ENCODE measurements at regions not wholly inside any gene's neighbourhood (a gene's known extent, or its start where the extent isn't known, plus 50 kb on each side); places are given as distances from the start of the nearest gene placed in this dataset.

DNA sequence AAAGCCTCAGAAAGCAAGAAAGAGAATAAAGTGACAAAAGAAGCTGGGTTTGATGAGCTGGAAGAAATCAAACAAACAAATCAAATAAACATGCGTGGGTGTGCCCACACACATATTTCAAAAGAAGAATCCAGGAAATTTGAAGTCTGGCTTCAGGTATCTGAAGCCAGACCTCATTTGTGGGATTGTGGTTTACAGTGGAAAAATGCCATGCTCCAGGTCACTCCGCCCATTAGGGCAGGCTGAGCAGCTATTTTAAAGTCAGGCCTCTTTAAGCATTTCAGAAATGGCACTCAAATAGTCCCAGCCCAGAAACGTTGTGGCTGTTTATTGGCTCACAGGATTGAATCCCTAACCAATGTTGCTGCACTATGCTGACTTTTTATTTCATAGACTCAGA lies 226.1 kb upstream of the F9 start (continued):
- TF ChIP-seq, protein P1, sequence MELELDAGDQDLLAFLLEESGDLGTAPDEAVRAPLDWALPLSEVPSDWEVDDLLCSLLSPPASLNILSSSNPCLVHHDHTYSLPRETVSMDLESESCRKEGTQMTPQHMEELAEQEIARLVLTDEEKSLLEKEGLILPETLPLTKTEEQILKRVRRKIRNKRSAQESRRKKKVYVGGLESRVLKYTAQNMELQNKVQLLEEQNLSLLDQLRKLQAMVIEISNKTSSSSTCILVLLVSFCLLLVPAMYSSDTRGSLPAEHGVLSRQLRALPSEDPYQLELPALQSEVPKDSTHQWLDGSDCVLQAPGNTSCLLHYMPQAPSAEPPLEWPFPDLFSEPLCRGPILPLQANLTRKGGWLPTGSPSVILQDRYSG (CRISPR knock-in tag; IDR thresholded peaks at IDR 0.05) = no peak
- TF ChIP-seq ARHGAP35 (CRISPR knock-in tag; IDR thresholded peaks at IDR 0.05; ENCODE audit: borderline replicate concordance) (no peak), U2AF1 (optimal IDR thresholded peaks at IDR 0.05; ENCODE audit: low read depth, low read length) (no peak), CENPT (CRISPR knock-in tag; IDR thresholded peaks at IDR 0.05; ENCODE audit: low read depth) (no peak)

DNA sequence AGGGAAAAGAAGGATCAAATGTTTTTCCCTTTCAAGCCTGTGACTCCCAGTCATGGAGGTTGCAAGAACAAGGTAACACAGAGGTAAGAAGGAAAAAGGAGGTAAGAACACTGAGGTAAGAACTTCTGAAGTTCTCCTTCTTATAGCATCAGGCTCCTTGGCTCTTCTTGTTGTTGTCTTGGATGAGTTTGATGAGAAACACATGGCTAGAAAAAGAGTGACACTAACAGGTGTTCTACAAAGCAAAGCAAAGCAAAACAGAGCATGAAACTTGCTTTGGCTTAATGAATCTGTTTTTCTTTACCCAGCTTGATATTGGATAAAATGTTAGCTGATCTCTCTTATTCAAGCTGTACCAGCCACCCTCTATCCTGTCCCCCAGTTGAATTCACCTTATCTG lies 231.2 kb upstream of the F9 start:
- Histone ChIP-seq H3K79me2 (ENCODE audit: insufficient read depth, low read length) (no peaks in the 10 kb centered on the region), H3K27ac (ENCODE audit: extremely low read length, insufficient read depth, low read length) (no peak overlapping the region), H4K20me1 (ENCODE audit: insufficient read depth, low read length) (no peaks in the 10 kb centered on the region), H3K9ac (ENCODE audit: insufficient read depth, low read depth, low read length) (no peak overlapping the region), H3K36me3 (replicated peaks in 1 of 2; ENCODE audit: control insufficient read depth in 1 of 2, insufficient read depth in 2 of 2, low read length in 2 of 2) (no peaks in the 10 kb centered on the region), H2AFZ (ENCODE audit: low read length) (no peak overlapping the region), H3K27me3 (ENCODE audit: control insufficient read depth in 1 of 2, insufficient read depth in 2 of 2, low read length in 2 of 2) (no peaks in the 10 kb centered on the region), H3K4me2 (ENCODE audit: low read depth, low read length) (no peak overlapping the region), H3K9me3 (ENCODE audit: low read length) (no peaks in the 10 kb centered on the region; the same call in 1 of the 2 replicates), H3K4me1 (ENCODE audit: insufficient read depth, low read length) (no peaks in the 10 kb centered on the region), H3K4me3 (replicated peaks in 1 of 3; ENCODE audit: insufficient read depth in 1 of 3, low read depth in 2 of 3, low read length in 3 of 3) (no peak overlapping the region)
- CTCF ChIA-PET (ENCODE audit: low intra/inter-chr PET ratio, low total read pairs) = no interaction called here
- in situ Hi-C loops (cut with HindIII; ENCODE audit: extremely low pct_ligation_motif_present, low pct_unique_long_range_greater_than_20kb) = no loop called here
- no TSS peak for BruUV-seq (replicated peaks)
- TF ChIP-seq, protein P2, sequence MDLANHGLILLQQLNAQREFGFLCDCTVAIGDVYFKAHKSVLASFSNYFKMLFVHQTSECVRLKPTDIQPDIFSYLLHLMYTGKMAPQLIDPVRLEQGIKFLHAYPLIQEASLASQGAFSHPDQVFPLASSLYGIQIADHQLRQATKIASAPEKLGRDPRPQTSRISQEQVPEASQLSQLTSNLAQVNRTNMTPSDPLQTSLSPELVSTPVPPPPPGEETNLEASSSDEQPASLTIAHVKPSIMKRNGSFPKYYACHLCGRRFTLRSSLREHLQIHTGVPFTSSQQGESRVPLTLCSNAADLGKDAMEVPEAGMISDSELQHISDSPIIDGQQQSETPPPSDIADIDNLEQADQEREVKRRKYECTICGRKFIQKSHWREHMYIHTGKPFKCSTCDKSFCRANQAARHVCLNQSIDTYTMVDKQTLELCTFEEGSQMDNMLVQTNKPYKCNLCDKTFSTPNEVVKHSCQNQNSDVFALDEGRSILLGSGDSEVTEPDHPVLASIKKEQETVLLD (CRISPR knock-in tag; IDR thresholded peaks at IDR 0.05; ENCODE audit: low read depth) = no peak
- TF ChIP-seq, protein P3, sequence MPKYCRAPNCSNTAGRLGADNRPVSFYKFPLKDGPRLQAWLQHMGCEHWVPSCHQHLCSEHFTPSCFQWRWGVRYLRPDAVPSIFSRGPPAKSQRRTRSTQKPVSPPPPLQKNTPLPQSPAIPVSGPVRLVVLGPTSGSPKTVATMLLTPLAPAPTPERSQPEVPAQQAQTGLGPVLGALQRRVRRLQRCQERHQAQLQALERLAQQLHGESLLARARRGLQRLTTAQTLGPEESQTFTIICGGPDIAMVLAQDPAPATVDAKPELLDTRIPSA (CRISPR knock-in tag; IDR thresholded peaks at IDR 0.05; ENCODE audit: borderline replicate concordance) = no peak
- no peak for TF ChIP-seq CREM (IDR thresholded peaks at IDR 0.05)
- no peak for TF ChIP-seq CREM (CRISPR knock-in tag; IDR thresholded peaks at IDR 0.05)
- TF ChIP-seq ZNF570 (CRISPR knock-in tag; IDR thresholded peaks at IDR 0.05; ENCODE audit: borderline replicate concordance) = no peak
- POLR2A ChIA-PET = no interaction called here
- FAIRE-seq = no peak
- no peak for DNase-seq (ENCODE audit: low spot score)
- ATAC-seq = no peak
- intact Hi-C loops (cut with micrococcal nuclease; ENCODE audit: unreplicated experiment) = no loop called here

All from HepG2 (cell line).